Activated T-cell treated with anti-CD3 and anti-CD28 coated beads, Interleukin-2, amount 50 U/mL, for 48 hours (primary cell): ENCODE measurements at regions not wholly inside any gene's neighbourhood (a gene's known extent, or its start where the extent isn't known, plus 50 kb on each side); places are given as distances from the start of the nearest gene placed in this dataset.

ENCODE experiments used
- DNase-seq, 2 experiments: peaks; one replicate each; pipeline ENCODE4 v3.0.0-alpha.2; 2020

- no peak for DNase-seq
Observed at GRCh38 chr7:144936314-144936713, 100.5 kb upstream of the TPK1 start.

- DNase-seq = no peak
Observed at GRCh38 chr7:144910411-144910810, 74.6 kb upstream of the TPK1 start.

GRCh38 chr7:144908943-144909556, 73.2 kb upstream of the TPK1 start:
- DNase-seq = no peak

DNA sequence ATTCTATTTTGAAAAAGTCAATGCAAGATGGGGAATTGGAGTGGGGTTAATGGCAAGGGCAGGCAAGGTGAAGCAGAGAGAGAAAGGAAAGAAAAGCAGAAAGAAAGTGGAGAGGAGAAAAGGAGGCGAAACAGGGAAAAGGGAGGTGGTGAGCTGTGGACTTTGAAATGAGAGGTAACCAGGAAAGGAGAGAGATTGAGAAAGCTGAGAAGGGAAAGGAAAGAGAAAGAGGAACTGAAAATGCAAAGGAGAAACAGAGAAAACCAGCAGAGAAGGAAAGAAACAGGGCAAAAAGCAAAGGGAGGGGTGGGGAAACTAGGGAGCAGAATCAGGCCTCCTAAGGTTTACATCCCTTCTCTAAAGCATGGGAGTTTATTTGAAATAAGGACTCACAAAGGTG, 72.5 kb upstream of the TPK1 start:
- DNase-seq = no peak

DNA sequence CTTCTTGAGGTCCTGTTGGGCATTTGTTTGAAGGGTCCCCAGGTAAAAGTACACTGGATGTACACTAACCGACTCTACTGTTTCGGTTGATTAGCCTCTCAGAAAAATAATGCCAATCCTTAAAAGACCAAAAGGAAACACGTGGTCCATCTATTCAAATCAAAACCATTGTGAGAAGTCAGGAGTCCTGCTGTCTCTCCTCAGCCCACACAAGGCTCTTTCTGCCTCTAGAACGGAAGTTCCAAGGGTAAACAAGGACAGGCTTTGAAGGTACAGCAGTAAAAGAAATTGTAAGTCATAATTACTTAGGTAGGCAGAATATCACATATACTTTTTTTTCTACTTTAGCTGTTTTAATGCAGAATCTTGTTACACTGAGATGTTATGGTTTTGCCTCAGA, 71.7 kb upstream of the TPK1 start:
- DNase-seq = no peak

- DNase-seq = no peak
Observed at GRCh38 chr7:144903201-144903600, 67.3 kb upstream of the TPK1 start.

DNA sequence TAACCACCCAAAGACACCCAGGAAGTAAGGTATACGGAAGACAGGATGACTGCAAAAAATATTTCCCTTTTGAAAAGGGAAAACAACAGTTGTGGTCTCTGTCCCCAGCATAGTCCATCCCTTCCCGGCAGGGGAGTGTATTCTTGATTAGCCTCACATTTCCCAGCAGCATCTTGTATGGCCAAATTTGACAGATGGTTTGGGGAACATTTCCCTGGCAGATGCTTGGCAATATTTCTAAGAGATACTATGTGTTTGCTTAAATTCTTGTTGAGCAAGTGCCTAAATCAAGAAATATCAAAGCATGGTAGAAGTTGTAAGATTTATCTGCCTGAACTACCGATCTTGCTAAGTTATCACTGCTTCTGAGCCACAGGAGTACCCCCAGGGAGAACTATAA, 56.9 kb upstream of the TPK1 start:
- DNase-seq = no peak
